IPS-18c (cell line): ENCODE measurements at regions not wholly inside any gene's neighbourhood (a gene's known extent, or its start where the extent isn't known, plus 50 kb on each side); places are given as distances from the start of the nearest gene placed in this dataset.

Experiments
- H3K4me3 ChIP-seq: 2 replicates; pipeline ENCODE4 v1.7.0; 2013; ENCODE audit warnings: low read depth, mild to moderate bottlenecking, low read length, moderate library complexity; ENCODE audit not compliant: insufficient read depth
- H3K9me3 ChIP-seq: one replicate; pipeline ENCODE4 v1.6.1; 2013; ENCODE audit warnings: mild to moderate bottlenecking, low read length, moderate library complexity; ENCODE audit not compliant: control insufficient read depth, insufficient read depth

DNA sequence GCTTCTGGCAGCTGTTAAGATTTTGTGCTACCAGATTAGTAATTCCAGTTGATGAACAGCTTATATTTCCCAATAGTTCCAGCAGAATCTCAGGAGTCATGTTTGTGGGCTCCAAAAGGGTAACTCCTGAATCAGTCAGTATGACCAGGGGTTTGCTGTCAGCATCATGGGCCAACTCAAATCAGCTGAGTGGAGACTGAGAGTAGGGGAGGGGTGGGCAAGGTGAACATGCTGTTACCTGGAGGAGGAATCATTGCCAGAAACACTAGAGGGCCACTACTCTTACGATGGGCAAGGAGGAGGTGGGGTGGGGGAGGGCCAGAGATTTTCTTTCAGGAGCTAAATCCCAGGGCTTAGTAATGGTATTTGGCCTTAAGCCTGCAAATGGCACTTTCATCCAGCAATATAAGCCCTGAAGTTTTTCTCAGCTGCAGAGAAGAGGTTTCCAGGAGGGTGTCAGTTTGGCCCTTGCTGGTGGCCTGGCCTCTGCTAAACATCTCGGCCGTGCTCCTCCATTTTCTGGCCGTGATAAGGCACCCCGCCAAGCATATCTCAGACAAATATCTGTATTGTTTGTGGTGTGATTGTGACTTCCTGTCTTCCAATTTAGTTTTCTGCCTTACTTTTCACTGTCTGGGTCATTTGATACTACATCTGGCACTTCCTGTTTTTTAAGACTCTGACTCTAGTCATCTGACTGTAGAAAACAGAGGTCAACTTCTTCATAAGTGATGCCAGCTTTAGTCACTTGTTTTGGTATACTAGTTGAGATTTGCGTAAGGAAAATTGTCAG, 120.5 kb upstream of the CXCR4 start:
- Histone ChIP-seq H3K4me3 (no peak overlapping the region), H3K9me3 (no peaks in the 10 kb centered on the region)

DNA sequence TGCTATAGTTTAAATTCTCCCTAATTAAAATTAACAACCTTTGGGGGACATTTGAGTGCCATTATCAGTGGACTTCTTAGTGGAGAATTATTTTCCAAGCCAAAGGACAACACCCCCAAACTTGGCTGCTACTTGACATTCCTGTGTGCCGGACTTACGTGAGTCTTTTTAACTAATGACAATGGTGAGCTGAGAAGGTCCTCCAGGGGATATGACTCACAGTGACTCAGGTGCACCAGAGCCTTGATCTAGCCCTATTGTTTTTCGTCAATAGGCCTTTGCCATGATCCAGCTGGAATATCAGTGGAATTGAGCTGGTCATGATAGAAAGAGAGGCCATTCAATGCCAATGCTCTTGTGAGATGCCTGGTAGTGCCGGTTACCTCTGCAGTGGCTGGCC, 118.1 kb upstream of the CXCR4 start:
- Histone ChIP-seq H3K9me3 (no peaks in the 10 kb centered on the region), H3K4me3 (no peak overlapping the region)

DNA sequence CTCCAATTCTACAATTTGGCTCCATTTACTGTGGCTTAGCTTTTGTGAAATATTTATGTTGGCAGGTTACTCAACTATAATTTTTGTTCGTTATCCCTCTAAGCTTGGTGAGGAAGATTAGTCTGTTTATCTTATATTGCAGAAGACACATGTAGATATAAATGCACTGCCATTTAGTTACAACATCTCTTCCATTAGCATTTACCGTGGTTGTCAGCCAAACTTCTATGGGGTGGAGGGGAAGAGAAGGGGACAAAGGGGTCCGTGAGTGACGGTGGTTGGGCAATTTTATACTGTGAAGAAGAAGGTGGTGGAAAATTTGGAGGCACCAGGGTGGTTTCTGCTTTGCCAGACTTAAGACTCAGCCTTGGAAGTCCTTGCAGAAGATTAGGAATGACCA, 117.6 kb upstream of the CXCR4 start:
- no peak overlapping the region for H3K4me3 ChIP-seq

DNA sequence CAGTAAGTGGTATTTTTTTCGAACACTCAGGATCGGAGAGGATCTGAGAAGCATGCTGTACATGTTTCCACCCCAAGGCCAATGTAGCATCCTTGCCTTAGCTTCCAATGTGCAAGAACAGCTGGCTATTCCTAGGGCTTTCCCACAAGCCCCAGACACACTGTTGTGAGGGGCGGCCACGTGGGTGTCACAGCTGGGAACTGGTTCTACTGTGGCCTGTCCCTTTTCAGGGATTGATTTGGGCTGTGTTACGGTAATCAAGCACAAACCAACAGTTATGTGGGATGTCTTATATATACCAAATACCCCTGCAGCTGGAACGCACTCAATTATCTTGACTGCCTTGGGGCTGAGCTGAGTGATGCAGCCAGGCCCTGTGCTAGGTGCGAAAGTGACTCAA, 116.3 kb upstream of the CXCR4 start:
- Histone ChIP-seq H3K4me3 (no peak overlapping the region), H3K9me3 (no peaks in the 10 kb centered on the region)

More for the DNA sequence above, 117.6 kb upstream of the CXCR4 start:
- no peaks in the 10 kb centered on the region for H3K9me3 ChIP-seq

DNA sequence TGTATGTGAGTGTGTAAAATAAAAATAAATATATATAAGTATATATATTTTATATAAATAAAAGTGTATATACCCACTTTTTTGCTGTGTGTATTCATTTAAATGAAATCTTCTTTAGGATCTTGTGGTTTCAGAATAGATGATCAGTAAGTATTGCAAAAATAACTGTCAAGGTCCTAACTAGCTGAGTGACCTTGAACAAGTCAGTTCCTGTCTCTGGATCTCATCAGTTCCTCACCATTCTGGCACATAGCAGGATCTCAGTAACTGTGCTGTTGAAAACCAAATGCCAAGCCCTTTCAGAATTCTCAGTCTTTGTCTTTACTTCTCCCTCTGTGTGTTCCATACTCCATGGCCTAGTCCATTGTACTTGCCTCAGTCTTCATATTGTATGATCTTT, 115.3 kb upstream of the CXCR4 start:
- H3K9me3 ChIP-seq = no peaks in the 10 kb centered on the region
- no peak overlapping the region for H3K4me3 ChIP-seq

DNA sequence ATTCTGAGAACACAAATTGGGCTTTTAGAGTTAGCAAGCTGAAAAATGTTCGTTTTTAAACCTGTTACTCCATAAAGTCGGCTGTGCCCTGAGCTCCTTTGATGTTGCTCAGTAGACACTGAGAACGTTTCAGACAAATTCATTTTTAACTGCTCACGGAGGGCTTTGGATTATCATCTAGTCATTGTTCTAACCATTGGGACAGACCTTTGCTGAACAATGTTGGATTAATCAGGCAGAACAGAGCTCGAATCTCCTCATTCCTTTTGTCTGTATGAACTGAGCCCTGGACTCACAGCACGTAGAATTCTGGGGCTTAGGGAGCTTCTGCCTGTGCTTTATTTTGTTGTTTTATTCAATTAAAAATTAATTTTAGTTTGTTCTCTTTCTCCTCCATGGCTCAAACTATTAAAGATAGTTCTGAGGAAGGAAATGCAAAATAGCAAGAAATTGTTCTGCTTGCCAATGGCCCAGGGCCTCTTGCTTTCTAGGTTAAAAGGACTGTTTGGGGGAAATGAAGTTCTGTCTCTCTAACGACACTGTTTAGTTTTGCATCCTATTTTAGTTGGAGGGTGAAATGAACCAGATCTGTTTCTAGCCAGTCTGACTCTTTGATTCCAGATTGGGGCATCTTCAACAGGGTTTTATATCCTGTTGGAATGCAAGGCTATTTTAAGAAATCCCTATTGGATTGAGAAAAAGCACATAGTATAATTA, 114.7 kb upstream of the CXCR4 start:
- Histone ChIP-seq H3K9me3 (no peaks in the 10 kb centered on the region), H3K4me3 (no peak overlapping the region)

DNA sequence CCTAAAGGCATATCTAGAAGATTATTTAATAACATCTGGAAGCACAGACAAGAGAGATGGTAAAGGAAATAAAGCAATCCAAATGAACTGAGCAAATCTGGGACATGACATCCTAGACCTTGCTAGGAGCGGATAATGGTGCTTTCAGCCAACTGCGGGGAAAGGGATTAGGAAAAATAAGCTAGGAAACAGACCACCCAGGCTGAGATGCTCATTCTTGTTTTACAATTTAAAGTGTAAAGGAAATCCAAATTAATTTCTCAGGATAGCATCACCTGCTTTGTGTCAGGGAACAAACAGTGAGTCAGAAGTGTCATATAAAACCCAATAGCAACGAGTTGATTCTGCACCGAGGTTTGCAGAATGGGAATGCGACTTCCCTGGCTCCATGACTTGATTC, 112.5 kb upstream of the CXCR4 start:
- H3K4me3 ChIP-seq = no peak overlapping the region

DNA sequence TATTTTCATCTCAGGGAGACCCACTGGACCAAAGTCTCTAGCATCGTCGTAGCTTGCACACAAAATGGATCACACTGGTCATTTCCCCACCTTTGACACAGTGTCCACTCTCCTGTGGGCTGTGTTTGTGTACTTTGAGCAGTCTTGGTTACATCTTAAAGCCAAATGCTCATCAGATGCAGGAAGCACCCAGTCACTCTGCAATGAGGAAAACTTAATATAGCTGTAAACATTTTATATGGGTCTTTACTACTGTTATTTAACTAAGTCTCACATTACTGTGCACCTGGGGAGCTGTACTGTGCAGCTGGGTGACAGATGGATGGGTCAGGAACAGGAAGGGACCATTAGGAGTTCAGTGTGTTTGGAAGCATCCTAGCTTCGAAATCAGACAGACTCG, 109.0 kb upstream of the CXCR4 start:
- Histone ChIP-seq H3K4me3 (no peak overlapping the region), H3K9me3 (no peaks in the 10 kb centered on the region)

More for the DNA sequence above, 112.5 kb upstream of the CXCR4 start:
- no peaks in the 10 kb centered on the region for H3K9me3 ChIP-seq

DNA sequence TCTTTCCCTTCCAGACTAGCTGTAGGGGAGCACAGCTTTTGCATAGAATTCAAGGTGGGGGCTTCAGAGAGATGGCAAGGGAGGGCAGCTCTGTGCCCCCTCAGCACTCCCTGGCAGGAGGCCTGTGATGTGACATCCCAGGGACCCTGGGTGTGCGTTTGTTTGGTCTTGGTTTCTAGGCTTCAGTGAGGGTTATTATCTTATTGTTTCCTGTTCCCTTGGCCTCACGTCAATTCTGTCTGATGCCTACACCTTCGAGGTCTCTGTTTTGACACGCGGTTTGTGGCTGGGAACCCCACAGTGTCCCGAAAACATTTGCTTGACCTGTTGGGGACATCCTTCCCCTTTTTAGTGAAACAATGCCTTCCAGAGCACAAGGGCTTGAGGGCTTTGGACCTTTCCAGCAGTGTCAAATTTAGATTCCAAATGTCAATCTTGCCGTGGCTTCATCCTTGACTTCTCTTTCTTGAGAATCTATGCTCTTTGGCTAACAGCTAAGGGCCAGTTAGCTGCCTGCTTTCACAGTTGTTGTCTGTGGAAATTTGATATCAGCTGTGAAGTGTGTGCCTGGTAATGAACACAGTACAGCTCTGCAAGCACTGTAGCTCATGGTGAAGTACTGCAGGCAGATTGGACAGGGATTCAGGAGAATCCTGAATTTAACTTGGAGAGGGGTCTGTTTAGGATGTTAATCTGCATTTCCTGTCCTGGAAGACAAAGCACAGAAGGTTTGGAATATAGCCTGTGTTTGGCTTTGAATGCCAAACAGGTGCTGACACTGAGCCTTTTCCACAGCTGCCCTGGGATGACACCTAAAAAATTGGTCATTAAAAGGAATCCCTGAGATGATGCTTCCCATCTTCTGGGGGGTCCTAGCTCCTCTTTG, 108.2 kb upstream of the CXCR4 start:
- H3K4me3 ChIP-seq = no peak overlapping the region
- no peaks in the 10 kb centered on the region for H3K9me3 ChIP-seq

DNA sequence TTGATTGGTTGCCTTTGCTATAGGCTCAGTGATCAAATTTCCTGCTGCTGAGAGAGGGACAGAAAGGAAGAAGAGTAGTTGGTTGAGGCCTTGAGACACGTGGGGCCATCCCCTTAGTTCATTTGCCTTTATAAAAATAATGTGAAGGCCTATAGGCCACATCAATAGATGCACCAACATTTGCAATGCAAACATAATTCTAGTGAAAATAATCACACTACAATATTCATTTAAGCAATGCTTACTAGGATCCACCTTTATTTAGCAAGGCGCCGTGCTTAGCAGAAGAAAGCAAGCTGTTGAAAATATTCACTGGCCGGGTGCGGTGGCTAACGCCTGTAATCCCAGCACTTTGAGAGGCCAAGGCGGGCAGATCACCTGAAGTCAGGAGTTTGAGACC, 105.3 kb upstream of the CXCR4 start:
- Histone ChIP-seq H3K9me3 (no peaks in the 10 kb centered on the region), H3K4me3 (no peak overlapping the region)

DNA sequence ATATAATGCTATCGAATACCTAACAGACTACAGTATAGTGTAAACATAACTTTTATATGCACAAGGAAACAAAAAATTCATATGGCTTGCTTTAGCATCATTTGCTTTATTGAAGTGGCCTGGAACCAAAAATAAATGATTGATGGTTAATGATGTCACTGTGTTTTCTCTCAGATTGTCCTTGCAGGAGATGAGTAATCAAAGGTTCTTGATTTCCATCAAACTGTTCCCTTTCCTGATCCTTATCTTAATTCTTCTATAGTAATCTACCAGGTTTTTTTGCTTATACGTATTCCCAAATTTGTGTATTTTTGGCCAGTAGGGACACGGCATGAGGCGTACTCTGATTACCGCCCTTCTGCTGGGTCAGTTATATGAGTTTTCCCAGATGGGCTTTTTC, 104.9 kb upstream of the CXCR4 start:
- H3K4me3 ChIP-seq = no peak overlapping the region

DNA sequence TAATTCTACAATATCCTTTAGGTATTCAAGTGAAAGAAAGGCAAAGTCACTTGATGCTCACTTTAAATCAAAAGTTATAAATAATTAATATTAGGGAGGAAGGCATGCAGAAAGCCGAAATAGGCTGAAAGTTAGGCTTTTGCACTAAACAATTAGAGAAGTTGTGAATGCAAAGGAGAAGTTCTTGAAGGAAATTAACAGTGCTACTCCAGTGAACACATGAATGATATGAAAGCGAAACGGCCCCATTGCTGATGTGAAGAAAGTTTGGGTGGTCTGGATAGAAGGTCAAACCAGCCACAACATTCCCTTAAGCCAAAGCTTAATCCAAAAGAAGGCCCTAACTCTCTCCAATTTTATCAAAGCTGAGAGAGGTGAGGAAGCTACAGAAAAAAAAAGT, 103.1 kb upstream of the CXCR4 start:
- no peaks in the 10 kb centered on the region for H3K9me3 ChIP-seq
- H3K4me3 ChIP-seq = no peak overlapping the region

More for the DNA sequence above, 104.9 kb upstream of the CXCR4 start:
- H3K9me3 ChIP-seq = no peaks in the 10 kb centered on the region

DNA sequence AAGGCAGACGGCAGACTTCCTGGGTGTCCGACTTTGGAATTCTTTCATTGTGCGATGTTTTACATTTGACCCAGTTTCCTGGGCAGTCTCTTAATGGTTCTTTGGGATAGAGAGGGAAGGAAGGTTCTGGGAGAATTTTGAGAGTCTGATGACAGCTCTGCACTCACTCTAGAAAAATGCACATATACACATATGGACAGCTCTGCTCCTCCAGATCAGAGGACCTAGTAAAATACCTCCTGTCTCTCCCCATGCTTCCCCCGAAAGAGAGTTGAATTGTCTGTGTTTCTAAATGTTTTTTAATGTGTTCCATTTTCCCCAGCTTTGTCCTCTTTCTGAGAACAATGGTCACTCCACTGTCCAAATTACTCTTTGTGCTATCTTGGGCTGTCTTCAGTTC, 102.0 kb upstream of the CXCR4 start:
- H3K4me3 ChIP-seq = no peak overlapping the region
- no peaks in the 10 kb centered on the region for H3K9me3 ChIP-seq

DNA sequence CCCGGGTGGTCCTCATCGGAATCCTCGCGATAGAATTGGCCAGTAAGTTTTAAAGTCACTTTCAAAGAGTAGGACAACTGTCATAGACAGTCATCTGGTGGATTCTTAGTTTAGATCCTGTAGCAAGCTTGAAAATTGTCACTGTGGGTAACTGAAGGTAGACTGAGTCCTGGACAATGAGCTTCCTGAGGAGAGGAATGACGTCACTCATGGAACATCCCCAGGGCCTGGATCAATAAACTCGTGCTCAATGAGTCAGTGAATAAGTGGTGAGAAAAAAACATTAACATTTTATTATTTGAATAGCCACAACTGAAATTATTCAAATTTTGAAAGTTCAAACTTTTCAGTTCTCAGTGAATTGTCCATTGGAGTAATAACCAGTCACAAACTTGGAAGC, 101.4 kb upstream of the CXCR4 start:
- H3K9me3 ChIP-seq = no peaks in the 10 kb centered on the region
- no peak overlapping the region for H3K4me3 ChIP-seq

DNA sequence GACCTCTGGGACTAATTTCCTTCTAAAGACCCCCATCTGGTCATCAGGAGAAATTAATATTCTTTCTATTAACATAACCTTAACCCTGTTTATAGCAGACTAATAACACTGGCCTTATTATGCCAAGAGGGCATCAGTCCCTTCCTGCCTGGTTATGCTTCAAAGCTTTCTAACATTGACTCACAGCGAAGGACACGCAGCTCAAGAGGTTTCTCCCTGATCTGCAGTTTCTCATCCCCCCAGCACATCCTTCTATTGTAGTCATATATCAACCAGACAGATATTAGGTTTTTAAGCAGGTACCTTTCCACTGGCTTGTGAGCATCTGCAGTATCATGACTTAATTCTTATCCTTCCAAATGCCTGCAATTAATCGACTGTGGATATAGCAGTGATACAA, 100.0 kb upstream of the CXCR4 start:
- H3K4me3 ChIP-seq = no peak overlapping the region
- H3K9me3 ChIP-seq = no peaks in the 10 kb centered on the region

DNA sequence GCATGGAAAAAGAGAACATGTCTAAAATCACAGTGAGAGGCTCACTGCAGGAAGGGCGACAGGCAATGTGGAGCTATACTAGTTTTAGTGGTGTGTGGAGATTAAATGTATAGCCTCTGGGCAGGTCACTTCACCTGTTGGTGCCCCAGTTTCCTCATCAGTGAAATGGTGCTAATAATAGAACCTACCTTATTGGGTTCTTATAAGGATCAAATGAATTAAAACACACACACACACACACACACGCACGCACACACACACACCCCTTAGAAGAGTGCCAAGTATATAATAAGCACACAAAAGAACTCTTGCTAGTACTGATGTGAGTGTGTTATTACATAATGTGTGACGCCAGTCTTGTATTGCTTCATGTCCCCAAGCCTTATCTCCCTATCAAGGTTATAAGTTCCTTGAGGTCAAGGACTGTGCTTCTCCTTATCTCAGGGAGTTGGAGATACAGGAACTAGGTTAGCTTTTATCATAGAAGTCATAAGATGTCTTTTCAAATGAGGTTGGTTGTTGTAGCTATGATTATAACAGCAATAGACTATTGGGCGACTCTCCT, 98.0 kb upstream of the CXCR4 start:
- H3K9me3 ChIP-seq = no peaks in the 10 kb centered on the region
- no peak overlapping the region for H3K4me3 ChIP-seq

DNA sequence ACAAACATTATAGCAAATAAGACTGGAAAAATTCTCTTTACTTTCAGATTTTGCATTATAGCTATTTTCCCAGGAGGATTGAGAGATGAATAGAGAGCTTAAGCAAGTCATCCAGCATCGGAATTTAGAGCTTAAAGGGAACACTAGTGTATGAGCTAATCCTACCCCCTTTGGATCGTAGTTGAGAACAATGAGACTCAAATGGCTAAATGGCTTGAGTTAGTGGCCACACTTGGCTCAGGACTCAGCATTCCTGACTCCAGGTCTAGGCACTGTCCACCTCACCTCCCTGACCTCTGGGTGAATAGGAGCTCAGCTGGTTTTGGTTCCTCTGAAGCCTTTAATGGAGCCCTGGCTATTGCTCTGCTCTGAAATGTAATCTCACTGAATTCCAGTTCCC, 97.5 kb upstream of the CXCR4 start:
- Histone ChIP-seq H3K9me3 (no peaks in the 10 kb centered on the region), H3K4me3 (no peak overlapping the region)
